Endothelial cell of umbilical vein (primary cell): ENCODE measurements at regions not wholly inside any gene's neighbourhood (a gene's known extent, or its start where the extent isn't known, plus 50 kb on each side); places are given as distances from the start of the nearest gene placed in this dataset.
A peak's percentile ranks its signal among the peaks of the same experiment; 100 is the strongest.

Source experiments
- BruUV-seq: library from RNA; stranded (reverse); fragments of 400-500 nt; replicated peaks from 2 replicates; lab custom pipeline; 2021; lab: Mats Ljungman, UMichigan
- CTCF ChIA-PET: fragments of 300-600, 350-600 bp; sonication (Branson Sonifier 250); formaldehyde crosslinking; loops from one replicate; lab custom pipeline; 2021; ENCODE audit warnings: antibody characterized with exemption, inconsistent platforms; lab: Charles Lee
- POLR2A ChIA-PET: fragments of 300-600, 350-600 bp; sonication (Branson Sonifier 250); formaldehyde crosslinking; loops from one replicate; lab custom pipeline; 2021; ENCODE audit warnings: antibody characterized with exemption, inconsistent platforms; lab: Charles Lee
- DNase-seq: peaks from one replicate; pipeline ENCODE4 v3.0.0-alpha.2; 2011; ENCODE audit warnings: low read depth, low spot score
- FAIRE-seq: peaks from 2 replicates; lab custom pipeline; 2011; peaks lifted over from hg19 to GRCh38; lab: Jason Lieb, UNC
- H2AFZ ChIP-seq: 2 replicates; pipeline ENCODE4 v1.6.0; 2012; ENCODE audit warnings: low read depth, low read length, control low read depth, inconsistent platforms
- H3K27ac ChIP-seq: 2 replicates; pipeline ENCODE4 v1.5.1; 2011; ENCODE audit warnings: low read depth, mild to moderate bottlenecking, control low read depth, low read length, moderate library complexity; ENCODE audit not compliant: insufficient read depth
- H3K27me3 ChIP-seq, 2 experiments: 2 replicates each; pipeline versions ENCODE4 v1.6.0 to v1.6.1; 2011; ENCODE audit warnings: low read length in 2 of 2, mixed read lengths in 1 of 2; ENCODE audit not compliant: control insufficient read depth in 2 of 2, insufficient read depth in 2 of 2
- H3K36me3 ChIP-seq, 2 experiments: 2 replicates in 1 of 2; 3 replicates in 1 of 2; pipeline ENCODE4 v1.5.1; 2011; ENCODE audit warnings: low read length in 2 of 2, mild to moderate bottlenecking in 1 of 2, moderate library complexity in 1 of 2; ENCODE audit not compliant: control insufficient read depth in 2 of 2, insufficient read depth in 2 of 2; ENCODE audit errors: extremely low read depth in 1 of 2
- H3K4me1 ChIP-seq: 3 replicates; pipeline ENCODE4 v1.5.1; 2011; ENCODE audit warnings: mild to moderate bottlenecking, low read length; ENCODE audit not compliant: control insufficient read depth, insufficient read depth; ENCODE audit errors: extremely low read depth
- H3K4me2 ChIP-seq: 2 replicates; pipeline ENCODE4 v1.6.1; 2011; ENCODE audit warnings: low read length, control low read depth, mixed read lengths; ENCODE audit not compliant: insufficient read depth
- H3K4me3 ChIP-seq, 3 experiments: fragments of 200-600 bp in 1 of 3; sonication (generic), shearing (Covaris generic) in 1 of 3; replicated peaks in 1 of 3; 2 replicates each; pipeline ENCODE4 v1.5.1; 2011 to 2016; ENCODE audit warnings: control low read depth in 3 of 3, low read length in 3 of 3, mild to moderate bottlenecking in 2 of 3, inconsistent platforms in 1 of 3, low read depth in 1 of 3, moderate library complexity in 1 of 3; ENCODE audit not compliant: insufficient read depth in 1 of 3
- H3K79me2 ChIP-seq: 2 replicates; pipeline ENCODE4 v1.6.0; 2012; ENCODE audit warnings: low read length, inconsistent platforms; ENCODE audit not compliant: control insufficient read depth, insufficient read depth
- H3K9ac ChIP-seq: replicated peaks from 2 replicates; pipeline ENCODE3; 2011; ENCODE audit warnings: low read length, control low read depth; ENCODE audit not compliant: insufficient read depth; ENCODE audit errors: extremely low read depth
- H3K9me1 ChIP-seq: replicated peaks from 3 replicates; pipeline ENCODE4 v1.6.0; 2011; ENCODE audit warnings: mild to moderate bottlenecking, low read length; ENCODE audit not compliant: control insufficient read depth, insufficient read depth; ENCODE audit errors: extremely low read depth
- H3K9me3 ChIP-seq: replicated peaks from 2 replicates; pipeline ENCODE4 v1.5.1; 2012; ENCODE audit warnings: low read length, inconsistent platforms; ENCODE audit not compliant: control insufficient read depth, insufficient read depth
- H4K20me1 ChIP-seq: replicated peaks from 2 replicates; pipeline ENCODE3; 2011; ENCODE audit warnings: mild to moderate bottlenecking, low read length; ENCODE audit not compliant: control insufficient read depth, insufficient read depth; ENCODE audit errors: extremely low read depth
- EZH2 ChIP-seq: IDR thresholded peaks from 2 replicates; pipeline ENCODE4 v1.6.1; 2012; ENCODE audit warnings: borderline replicate concordance, low read depth, mild to moderate bottlenecking, moderate library complexity, low read length, inconsistent platforms; ENCODE audit not compliant: severe bottlenecking
- FOS ChIP-seq: IDR thresholded peaks from 2 replicates; pipeline ENCODE4 v1.6.1; 2011; ENCODE audit warnings: mild to moderate bottlenecking, low read length, moderate library complexity, borderline replicate concordance; ENCODE audit not compliant: insufficient read depth
- GATA2 ChIP-seq: IDR thresholded peaks from 2 replicates; pipeline ENCODE4 v1.7.0; 2011; ENCODE audit warnings: low read depth, mild to moderate bottlenecking, moderate library complexity, mixed read lengths, low read length; ENCODE audit not compliant: insufficient read length, insufficient read depth
- JUN ChIP-seq: IDR thresholded peaks from 2 replicates; pipeline ENCODE4 v1.6.1; 2011; ENCODE audit warnings: borderline replicate concordance, low read depth; ENCODE audit not compliant: insufficient read length, insufficient read depth
- MYC ChIP-seq: IDR thresholded peaks from one replicate; pipeline ENCODE4 v1.6.1; 2011; ENCODE audit warnings: mild to moderate bottlenecking, low read depth, low read length
- POLR2A ChIP-seq: IDR thresholded peaks from 2 replicates; pipeline ENCODE4 v1.6.1; 2012; ENCODE audit warnings: low read depth, mild to moderate bottlenecking, control low read depth, low read length
- POLR2AphosphoS5 ChIP-seq: IDR thresholded peaks from 2 replicates; pipeline ENCODE4 v1.6.1; 2012; ENCODE audit warnings: low read depth, mild to moderate bottlenecking, control low read depth, low read length, moderate library complexity; ENCODE audit not compliant: insufficient read depth
- dilution Hi-C: fragments of 300-500 bp; cut with MboI; formaldehyde crosslinking; loops from one replicate; pipeline ENCODE4 v1.15.0; 2019; ENCODE audit warnings: low sequenced_read_pairs; ENCODE audit not compliant: extremely low pct_ligation_motif_present
- intact Hi-C: fragments of 100-400 bp; cut with micrococcal nuclease; formaldehyde crosslinking; loops from one replicate; pipeline ENCODE4 v1.10.0; 2022
- TF ChIP-seq, protein P1 (sequence below), 2 donors: IDR thresholded peaks; 1 replicate in 1 of 2; 2 replicates in 1 of 2; pipeline ENCODE4 v1.5.1; 2011; ENCODE audit warnings: low read length in 2 of 2, mild to moderate bottlenecking in 2 of 2, moderate library complexity in 2 of 2, control low read depth in 1 of 2, inconsistent platforms in 1 of 2, low read depth in 1 of 2; ENCODE audit not compliant: insufficient read depth in 1 of 2; ENCODE audit errors: extremely low read depth in 1 of 2
- TF ChIP-seq, protein P2 (sequence below): IDR thresholded peaks from 2 replicates; pipeline ENCODE4 v1.6.1; 2011; ENCODE audit not compliant: insufficient read depth, insufficient read length

- intact Hi-C loops (no loop called here), dilution Hi-C loops (no loop called here)
- DNase-seq (peak; percentile 9), FAIRE-seq (no peak)
- Histone ChIP-seq H3K9me1 (no peaks in the 10 kb centered on the region), H3K4me1 (no peaks in the 10 kb centered on the region), H2AFZ (no peak overlapping the region), H3K36me3 (no peaks in the 10 kb centered on the region), H4K20me1 (no peaks in the 10 kb centered on the region), H3K9ac (no peak overlapping the region), H3K4me2 (no peak overlapping the region), H3K4me3 (no peak overlapping the region), H3K79me2 (no peaks in the 10 kb centered on the region), H3K27me3 (no peaks in the 10 kb centered on the region), H3K27ac (no peak overlapping the region), H3K9me3 (no peaks in the 10 kb centered on the region)
- ChIA-PET CTCF (interaction anchor here (1.7 kb wide), 1 partner anchor 1215 kb away, joined by 8 read pairs; no protein-coding TSS in a partner anchor), POLR2A (no interaction called here)
- TF ChIP-seq, protein P1, sequence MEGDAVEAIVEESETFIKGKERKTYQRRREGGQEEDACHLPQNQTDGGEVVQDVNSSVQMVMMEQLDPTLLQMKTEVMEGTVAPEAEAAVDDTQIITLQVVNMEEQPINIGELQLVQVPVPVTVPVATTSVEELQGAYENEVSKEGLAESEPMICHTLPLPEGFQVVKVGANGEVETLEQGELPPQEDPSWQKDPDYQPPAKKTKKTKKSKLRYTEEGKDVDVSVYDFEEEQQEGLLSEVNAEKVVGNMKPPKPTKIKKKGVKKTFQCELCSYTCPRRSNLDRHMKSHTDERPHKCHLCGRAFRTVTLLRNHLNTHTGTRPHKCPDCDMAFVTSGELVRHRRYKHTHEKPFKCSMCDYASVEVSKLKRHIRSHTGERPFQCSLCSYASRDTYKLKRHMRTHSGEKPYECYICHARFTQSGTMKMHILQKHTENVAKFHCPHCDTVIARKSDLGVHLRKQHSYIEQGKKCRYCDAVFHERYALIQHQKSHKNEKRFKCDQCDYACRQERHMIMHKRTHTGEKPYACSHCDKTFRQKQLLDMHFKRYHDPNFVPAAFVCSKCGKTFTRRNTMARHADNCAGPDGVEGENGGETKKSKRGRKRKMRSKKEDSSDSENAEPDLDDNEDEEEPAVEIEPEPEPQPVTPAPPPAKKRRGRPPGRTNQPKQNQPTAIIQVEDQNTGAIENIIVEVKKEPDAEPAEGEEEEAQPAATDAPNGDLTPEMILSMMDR (IDR thresholded peaks at IDR 0.05; ENCODE audit: extremely low read depth in 1 of 2, insufficient read depth in 1 of 2, low read depth in 1 of 2, low read length in 2 of 2): peak; percentile 39 to 71
- TF ChIP-seq FOS (no peak), EZH2 (no peak)
- no TSS peak for BruUV-seq
These were observed 499.2 kb downstream of the OMA1 start for GRCh38 chr1:58047265-58047858.

- BruUV-seq: no TSS peak
- DNase-seq: no peak
- Histone ChIP-seq H3K4me1 (no peaks in the 10 kb centered on the region), H3K9me1 (no peaks in the 10 kb centered on the region), H3K36me3 (no peaks in the 10 kb centered on the region), H3K79me2 (no peaks in the 10 kb centered on the region), H2AFZ (no peak overlapping the region), H3K4me2 (no peak overlapping the region), H3K27me3 (no peaks in the 10 kb centered on the region), H3K4me3 (no peak overlapping the region), H3K9me3 (no peaks in the 10 kb centered on the region), H3K27ac (no peak overlapping the region), H4K20me1 (no peaks in the 10 kb centered on the region), H3K9ac (no peak overlapping the region)
- FAIRE-seq: no peak
- intact Hi-C loops (no loop called here), dilution Hi-C loops (no loop called here)
- ChIA-PET CTCF (no interaction called here), POLR2A (no interaction called here)
- TF ChIP-seq POLR2AphosphoS5: no peak
- TF ChIP-seq POLR2A: no peak
- no peak for TF ChIP-seq FOS
- TF ChIP-seq, protein P2, sequence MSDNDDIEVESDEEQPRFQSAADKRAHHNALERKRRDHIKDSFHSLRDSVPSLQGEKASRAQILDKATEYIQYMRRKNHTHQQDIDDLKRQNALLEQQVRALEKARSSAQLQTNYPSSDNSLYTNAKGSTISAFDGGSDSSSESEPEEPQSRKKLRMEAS: no peak
- TF ChIP-seq JUN: no peak
- no peak for TF ChIP-seq GATA2
- no peak for TF ChIP-seq MYC
- TF ChIP-seq EZH2: no peak
These were observed 501.3 kb downstream of the OMA1 start for GRCh38 chr1:58045094-58045705.
